Liver (tissue), 8 donors: ENCODE measurements at regions not wholly inside any gene's neighbourhood (a gene's known extent, or its start where the extent isn't known, plus 50 kb on each side); places are given as distances from the start of the nearest gene placed in this dataset.

Source experiments
- DNase-seq: peaks from one replicate; pipeline ENCODE4 v3.0.0-alpha.2; 2017; ENCODE audit warnings: low spot score
- H3K27ac ChIP-seq, 2 donors: one replicate each; pipeline ENCODE4 v1.7.0; 2013; ENCODE audit warnings: inconsistent platforms in 2 of 2, low read length in 2 of 2, control low read depth in 1 of 2, low read depth in 1 of 2, mild to moderate bottlenecking in 1 of 2
- H3K27me3 ChIP-seq, 4 donors: one replicate each; pipeline versions ENCODE4 v1.6.1 to v1.7.0; 2013; ENCODE audit warnings: low read length in 3 of 4, inconsistent platforms in 1 of 4, mild to moderate bottlenecking in 1 of 4, moderate library complexity in 1 of 4; ENCODE audit not compliant: control insufficient read depth in 4 of 4, insufficient read depth in 4 of 4
- H3K36me3 ChIP-seq, 4 donors: one replicate each; pipeline versions ENCODE4 v1.6.1 to v1.7.0; 2013; ENCODE audit warnings: low read length in 3 of 4, mild to moderate bottlenecking in 3 of 4, low read depth in 1 of 4, moderate library complexity in 1 of 4; ENCODE audit not compliant: control insufficient read depth in 4 of 4, insufficient read depth in 3 of 4
- H3K4me1 ChIP-seq, 4 donors: one replicate each; pipeline versions ENCODE4 v1.6.1 to v1.7.0; 2013; ENCODE audit warnings: low read length in 3 of 4, mild to moderate bottlenecking in 3 of 4, moderate library complexity in 1 of 4; ENCODE audit not compliant: control insufficient read depth in 4 of 4, insufficient read depth in 4 of 4
- H3K4me3 ChIP-seq, 3 donors: one replicate each; pipeline versions ENCODE4 v1.6.1 to v1.7.0; 2013; ENCODE audit warnings: low read length in 3 of 3, control low read depth in 1 of 3, low read depth in 1 of 3, mild to moderate bottlenecking in 1 of 3
- H3K9ac ChIP-seq, 2 donors: one replicate each; pipeline ENCODE4 v1.7.0; 2013; ENCODE audit warnings: low read length in 2 of 2, mild to moderate bottlenecking in 2 of 2, moderate library complexity in 2 of 2, control low read depth in 1 of 2, low read depth in 1 of 2
- H3K9me3 ChIP-seq, 4 donors: one replicate each; pipeline versions ENCODE4 v1.6.1 to v1.7.0; 2013; ENCODE audit warnings: low read length in 3 of 4; ENCODE audit not compliant: control insufficient read depth in 4 of 4
- ATF3 ChIP-seq: IDR thresholded peaks from 2 replicates; pipeline ENCODE4 v1.6.1; 2016; ENCODE audit warnings: antibody characterized with exemption
- EGR1 ChIP-seq, 2 donors: IDR thresholded peaks; 2 replicates each; pipeline ENCODE4 v1.6.1; 2016 to 2018; ENCODE audit warnings: antibody characterized with exemption in 2 of 2, low read depth in 2 of 2
- FOXA1 ChIP-seq: IDR thresholded peaks from 2 replicates; pipeline ENCODE4 v1.6.1; 2016; ENCODE audit warnings: antibody characterized with exemption
- FOXA2 ChIP-seq: IDR thresholded peaks from 2 replicates; pipeline ENCODE4 v1.6.1; 2016; ENCODE audit warnings: antibody characterized with exemption
- GABPA ChIP-seq, 2 donors: IDR thresholded peaks in 1 of 2; conservative IDR thresholded peaks in 1 of 2; 2 replicates each; pipeline ENCODE4 v1.6.1; 2016; ENCODE audit warnings: antibody characterized with exemption in 2 of 2, mild to moderate bottlenecking in 1 of 2, moderate library complexity in 1 of 2
- HNF4A ChIP-seq, 2 donors: conservative IDR thresholded peaks; 2 replicates each; pipeline ENCODE4 v1.6.1; 2016; ENCODE audit warnings: antibody characterized with exemption in 2 of 2, mild to moderate bottlenecking in 2 of 2
- HNF4G ChIP-seq: IDR thresholded peaks from 2 replicates; pipeline ENCODE4 v1.6.1; 2016; ENCODE audit warnings: antibody characterized with exemption
- JUND ChIP-seq, 2 donors: IDR thresholded peaks; 2 replicates each; pipeline ENCODE4 v1.6.1; 2016; ENCODE audit warnings: antibody characterized with exemption in 2 of 2
- NR2F2 ChIP-seq: IDR thresholded peaks from 2 replicates; pipeline ENCODE4 v1.6.1; 2016; ENCODE audit warnings: antibody characterized with exemption
- RAD21 ChIP-seq, 2 donors: IDR thresholded peaks; 2 replicates each; pipeline ENCODE4 v1.6.1; 2016; ENCODE audit warnings: antibody characterized with exemption in 2 of 2, mild to moderate bottlenecking in 2 of 2
- REST ChIP-seq: IDR thresholded peaks from 2 replicates; pipeline ENCODE4 v1.6.1; 2016; ENCODE audit warnings: antibody characterized with exemption, mild to moderate bottlenecking
- RXRA ChIP-seq, 2 donors: IDR thresholded peaks; 2 replicates each; pipeline ENCODE4 v1.6.1; 2017 to 2018; ENCODE audit warnings: antibody characterized with exemption in 2 of 2, mild to moderate bottlenecking in 1 of 2
- SP1 ChIP-seq: IDR thresholded peaks from 2 replicates; pipeline ENCODE4 v1.6.1; 2018; ENCODE audit warnings: antibody characterized with exemption, mild to moderate bottlenecking
- TAF1 ChIP-seq: conservative IDR thresholded peaks from 2 replicates; pipeline ENCODE4 v1.6.1; 2016; ENCODE audit warnings: antibody characterized with exemption, mild to moderate bottlenecking
- YY1 ChIP-seq: IDR thresholded peaks from 2 replicates; pipeline ENCODE4 v1.6.1; 2016; ENCODE audit warnings: antibody characterized with exemption, mild to moderate bottlenecking
- WGBS: extraction: QIAGEN DNeasy Blood & Tissue Kit; methylation state at CpG from one replicate; pipeline ENCODE4 v1.1.7; 2013; 5-methylcytosine and 5-hydroxymethylcytosine counted together
- TF ChIP-seq, protein P1 (sequence below): fragments of 150-350 bp; IDR thresholded peaks from 2 replicates; pipeline ENCODE4 v1.5.1; 2017; ENCODE audit warnings: improper control_type of control experiment, low read depth, low read length; ENCODE audit not compliant: missing input control
- TF ChIP-seq, protein P2 (sequence below): IDR thresholded peaks from 2 replicates; pipeline ENCODE4 v1.6.1; 2016; ENCODE audit warnings: antibody characterized with exemption
- TF ChIP-seq, protein P3 (sequence below): IDR thresholded peaks from 2 replicates; pipeline ENCODE4 v1.6.1; 2016; ENCODE audit warnings: antibody characterized with exemption
- donor health status: healthy.
- donor health status: healthy.
- donor health status: healthy.
- donor health status: healthy.
- donor health status: healthy.

GRCh38 chr11:127369356-127369755 is 368.8 kb upstream of the KIRREL3 start:
- no peak overlapping the region for H3K27ac ChIP-seq
- 89% methylated on average over 8 of the region's 8 CpGs for WGBS
- H3K4me1 ChIP-seq, result no peaks in the 10 kb centered on the region
- no peak for DNase-seq
- H3K27me3 ChIP-seq, result no peaks in the 10 kb centered on the region
- no peak overlapping the region for H3K4me3 ChIP-seq
- no peaks in the 10 kb centered on the region for H3K36me3 ChIP-seq
- TF ChIP-seq HNF4G (no peak), TAF1 (no peak), GABPA (IDR thresholded peaks at IDR 0.05 in 1 of 2, conservative IDR thresholded peaks at IDR 0.05 in 1 of 2) (no peak), RAD21 (IDR thresholded peaks at IDR 0.05) (no peak), YY1 (no peak), HNF4A (conservative IDR thresholded peaks at IDR 0.05) (no peak), SP1 (no peak), RXRA (IDR thresholded peaks at IDR 0.05) (no peak), EGR1 (IDR thresholded peaks at IDR 0.05; ENCODE audit: low read depth in 2 of 2) (no peak), FOXA2 (no peak), FOXA1 (no peak), JUND (IDR thresholded peaks at IDR 0.05) (no peak), NR2F2 (no peak), REST (no peak), ATF3 (no peak)
- TF ChIP-seq, protein P1, sequence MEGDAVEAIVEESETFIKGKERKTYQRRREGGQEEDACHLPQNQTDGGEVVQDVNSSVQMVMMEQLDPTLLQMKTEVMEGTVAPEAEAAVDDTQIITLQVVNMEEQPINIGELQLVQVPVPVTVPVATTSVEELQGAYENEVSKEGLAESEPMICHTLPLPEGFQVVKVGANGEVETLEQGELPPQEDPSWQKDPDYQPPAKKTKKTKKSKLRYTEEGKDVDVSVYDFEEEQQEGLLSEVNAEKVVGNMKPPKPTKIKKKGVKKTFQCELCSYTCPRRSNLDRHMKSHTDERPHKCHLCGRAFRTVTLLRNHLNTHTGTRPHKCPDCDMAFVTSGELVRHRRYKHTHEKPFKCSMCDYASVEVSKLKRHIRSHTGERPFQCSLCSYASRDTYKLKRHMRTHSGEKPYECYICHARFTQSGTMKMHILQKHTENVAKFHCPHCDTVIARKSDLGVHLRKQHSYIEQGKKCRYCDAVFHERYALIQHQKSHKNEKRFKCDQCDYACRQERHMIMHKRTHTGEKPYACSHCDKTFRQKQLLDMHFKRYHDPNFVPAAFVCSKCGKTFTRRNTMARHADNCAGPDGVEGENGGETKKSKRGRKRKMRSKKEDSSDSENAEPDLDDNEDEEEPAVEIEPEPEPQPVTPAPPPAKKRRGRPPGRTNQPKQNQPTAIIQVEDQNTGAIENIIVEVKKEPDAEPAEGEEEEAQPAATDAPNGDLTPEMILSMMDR, result no peak
- TF ChIP-seq, protein P2, sequence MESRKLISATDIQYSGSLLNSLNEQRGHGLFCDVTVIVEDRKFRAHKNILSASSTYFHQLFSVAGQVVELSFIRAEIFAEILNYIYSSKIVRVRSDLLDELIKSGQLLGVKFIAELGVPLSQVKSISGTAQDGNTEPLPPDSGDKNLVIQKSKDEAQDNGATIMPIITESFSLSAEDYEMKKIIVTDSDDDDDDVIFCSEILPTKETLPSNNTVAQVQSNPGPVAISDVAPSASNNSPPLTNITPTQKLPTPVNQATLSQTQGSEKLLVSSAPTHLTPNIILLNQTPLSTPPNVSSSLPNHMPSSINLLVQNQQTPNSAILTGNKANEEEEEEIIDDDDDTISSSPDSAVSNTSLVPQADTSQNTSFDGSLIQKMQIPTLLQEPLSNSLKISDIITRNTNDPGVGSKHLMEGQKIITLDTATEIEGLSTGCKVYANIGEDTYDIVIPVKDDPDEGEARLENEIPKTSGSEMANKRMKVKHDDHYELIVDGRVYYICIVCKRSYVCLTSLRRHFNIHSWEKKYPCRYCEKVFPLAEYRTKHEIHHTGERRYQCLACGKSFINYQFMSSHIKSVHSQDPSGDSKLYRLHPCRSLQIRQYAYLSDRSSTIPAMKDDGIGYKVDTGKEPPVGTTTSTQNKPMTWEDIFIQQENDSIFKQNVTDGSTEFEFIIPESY, result no peak
- TF ChIP-seq, protein P3, sequence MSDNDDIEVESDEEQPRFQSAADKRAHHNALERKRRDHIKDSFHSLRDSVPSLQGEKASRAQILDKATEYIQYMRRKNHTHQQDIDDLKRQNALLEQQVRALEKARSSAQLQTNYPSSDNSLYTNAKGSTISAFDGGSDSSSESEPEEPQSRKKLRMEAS, result no peak
- H3K9ac ChIP-seq, result no peak overlapping the region
- H3K9me3 ChIP-seq, result peaks cover 0 to 5% (median 0%) of the 10 kb centered on the region in 4 donors
